ENCODE measurements at regions not wholly inside any gene's neighbourhood (a gene's known extent, or its start where the extent isn't known, plus 50 kb on each side); places are given as distances from the start of the nearest gene placed in this dataset.

GRCh38 chr15:31732726-31733125 lies 297.6 kb upstream of the CHRNA7 start:
- H3K4me3 ChIP-seq (replicated peaks; ENCODE audit: low read depth, low read length), result no peak overlapping the region
- H3K27me3 ChIP-seq (replicated peaks; ENCODE audit: control insufficient read depth, insufficient read depth, low read length), result no peaks in the 10 kb centered on the region
- no peaks in the 10 kb centered on the region for H3K36me3 ChIP-seq (ENCODE audit: control insufficient read depth, insufficient read depth, low read length)
- no peak for DNase-seq (ENCODE audit: extremely low read depth, insufficient read length)
- TF ChIP-seq CTCF (IDR thresholded peaks at IDR 0.05; ENCODE audit: insufficient read depth, low read length, poor library complexity, severe bottlenecking), result no peak

- no peak for DNase-seq (ENCODE audit: extremely low read depth, insufficient read length)
- Histone ChIP-seq H3K4me3 (replicated peaks; ENCODE audit: low read depth, low read length) (no peak overlapping the region), H3K27me3 (replicated peaks; ENCODE audit: control insufficient read depth, insufficient read depth, low read length) (no peaks in the 10 kb centered on the region), H3K36me3 (ENCODE audit: control insufficient read depth, insufficient read depth, low read length) (no peaks in the 10 kb centered on the region)
- TF ChIP-seq CTCF (IDR thresholded peaks at IDR 0.05; ENCODE audit: insufficient read depth, low read length, poor library complexity, severe bottlenecking), result no peak
These were observed 296.9 kb upstream of the CHRNA7 start for GRCh38 chr15:31733424-31733823.

- TF ChIP-seq CTCF (IDR thresholded peaks at IDR 0.05; ENCODE audit: insufficient read depth, low read length, poor library complexity, severe bottlenecking), result no peak
- peak; percentile 1 for DNase-seq (ENCODE audit: extremely low read depth, insufficient read length)
- H3K4me3 ChIP-seq (replicated peaks; ENCODE audit: low read depth, low read length), result no peak overlapping the region
These were observed 290.1 kb upstream of the CHRNA7 start for GRCh38 chr15:31740203-31740602.

GRCh38 chr15:31745841-31746240 lies 284.5 kb upstream of the CHRNA7 start:
- Histone ChIP-seq H3K27me3 (replicated peaks; ENCODE audit: control insufficient read depth, insufficient read depth, low read length) (no peaks in the 10 kb centered on the region), H3K4me3 (replicated peaks; ENCODE audit: low read depth, low read length) (no peak overlapping the region), H3K36me3 (ENCODE audit: control insufficient read depth, insufficient read depth, low read length) (no peaks in the 10 kb centered on the region)
- TF ChIP-seq CTCF (IDR thresholded peaks at IDR 0.05; ENCODE audit: insufficient read depth, low read length, poor library complexity, severe bottlenecking), result no peak
- no peak for DNase-seq (ENCODE audit: extremely low read depth, insufficient read length)

More at GRCh38 chr15:31740203-31740602, 290.1 kb upstream of the CHRNA7 start:
- Histone ChIP-seq H3K36me3 (ENCODE audit: control insufficient read depth, insufficient read depth, low read length) (no peaks in the 10 kb centered on the region), H3K27me3 (replicated peaks; ENCODE audit: control insufficient read depth, insufficient read depth, low read length) (no peaks in the 10 kb centered on the region)

GRCh38 chr15:31752065-31752762 lies 278.1 kb upstream of the CHRNA7 start:
- Histone ChIP-seq H3K4me3 (replicated peaks; ENCODE audit: low read depth, low read length) (no peak overlapping the region), H3K27me3 (replicated peaks; ENCODE audit: control insufficient read depth, insufficient read depth, low read length) (no peaks in the 10 kb centered on the region), H3K36me3 (ENCODE audit: control insufficient read depth, insufficient read depth, low read length) (no peaks in the 10 kb centered on the region)
- DNase-seq (ENCODE audit: extremely low read depth, insufficient read length), result no peak
- TF ChIP-seq CTCF (IDR thresholded peaks at IDR 0.05; ENCODE audit: insufficient read depth, low read length, poor library complexity, severe bottlenecking), result no peak

GRCh38 chr15:31752905-31753304 lies 277.4 kb upstream of the CHRNA7 start:
- Histone ChIP-seq H3K27me3 (replicated peaks; ENCODE audit: control insufficient read depth, insufficient read depth, low read length) (no peaks in the 10 kb centered on the region), H3K36me3 (ENCODE audit: control insufficient read depth, insufficient read depth, low read length) (no peaks in the 10 kb centered on the region), H3K4me3 (replicated peaks; ENCODE audit: low read depth, low read length) (no peak overlapping the region)
- no peak for DNase-seq (ENCODE audit: extremely low read depth, insufficient read length)
- no peak for TF ChIP-seq CTCF (IDR thresholded peaks at IDR 0.05; ENCODE audit: insufficient read depth, low read length, poor library complexity, severe bottlenecking)
